ENCODE measurements at regions not wholly inside any gene's neighbourhood (a gene's known extent, or its start where the extent isn't known, plus 50 kb on each side); places are given as distances from the start of the nearest gene placed in this dataset.

DNA sequence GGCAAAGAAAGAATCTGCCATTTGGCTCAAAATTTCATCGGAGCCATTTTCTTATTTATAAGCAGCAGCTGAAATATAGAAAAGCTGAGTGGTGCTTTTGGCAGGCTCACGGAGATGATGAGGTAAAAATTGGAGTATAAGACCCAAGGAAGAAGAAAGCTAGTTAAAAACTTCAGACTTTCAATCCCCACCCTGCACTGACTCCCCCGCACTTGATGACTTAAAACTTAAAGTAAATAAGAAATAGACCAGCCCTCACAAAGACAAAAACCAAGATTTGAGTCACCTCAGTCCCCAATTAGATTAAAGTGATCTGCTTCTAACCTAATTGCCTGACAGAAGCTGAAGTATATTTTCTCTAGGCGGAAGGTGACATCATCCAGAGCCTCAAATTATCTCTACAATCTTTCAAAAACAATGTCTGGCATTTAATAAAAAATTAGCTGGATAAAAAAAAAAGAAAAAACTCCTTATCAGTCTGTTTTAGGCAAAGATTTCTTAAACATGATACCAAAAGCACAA lies 124.0 kb upstream of the PJA2 start:
- POLR2A ChIA-PET = no interaction called here
- H2AFZ ChIP-seq (ENCODE audit: insufficient read depth, low read depth, low read length, poor library complexity, severe bottlenecking) = no peak overlapping the region
- H3K9me3 ChIP-seq (ENCODE audit: control extremely low read depth in 1 of 3, control insufficient read depth in 2 of 3, insufficient read depth in 1 of 3, low read length in 2 of 3) = no peaks in the 10 kb centered on the region
- no peaks in the 10 kb centered on the region for H3K4me1 ChIP-seq (ENCODE audit: control insufficient read depth in 2 of 2, insufficient read depth in 2 of 2, low read length in 2 of 2)
- H3K4me3 Mint-ChIP-seq = no peak overlapping the region
- H3K27me3 ChIP-seq (replicated peaks in 1 of 4; ENCODE audit: control extremely low read depth in 1 of 4, control insufficient read depth in 3 of 4, insufficient read depth in 4 of 4, low read length in 3 of 4) = peaks cover 0 to 2% (median 0%) of the 10 kb centered on the region in 4 experiments
- H3K4me3 ChIP-seq (ENCODE audit: control extremely low read depth in 1 of 5, extremely low read depth in 1 of 5, insufficient read depth in 1 of 5, low read depth in 2 of 5, low read length in 4 of 5) = no peak overlapping the region
- ATAC-seq (ENCODE audit: low read depth) (no peak), DNase-seq (no peak)
- intact Hi-C loops (cut with micrococcal nuclease) = no loop called here
- H3K9me3 Mint-ChIP-seq (ENCODE audit: insufficient read depth) = no peaks in the 10 kb centered on the region
- H3K79me2 ChIP-seq (ENCODE audit: control insufficient read depth, insufficient read depth, low read length) = no peaks in the 10 kb centered on the region
- H3K27me3 Mint-ChIP-seq = peaks cover 12% of the 10 kb centered on the region
- no peaks in the 10 kb centered on the region for H3K4me1 Mint-ChIP-seq
- H3K27ac ChIP-seq (ENCODE audit: low read length in 2 of 2) = no peak overlapping the region
- H3K36me3 ChIP-seq (replicated peaks in 1 of 2; ENCODE audit: control extremely low read depth in 1 of 2, control insufficient read depth in 1 of 2, extremely low read depth in 1 of 2, insufficient read depth in 2 of 2, low read length in 1 of 2) = no peaks in the 10 kb centered on the region
- TF ChIP-seq EZH2 (IDR thresholded peaks at IDR 0.05; ENCODE audit: borderline replicate concordance, insufficient read depth, low read depth, low read length, poor library complexity, severe bottlenecking) = no peak
- TF ChIP-seq, protein P1, sequence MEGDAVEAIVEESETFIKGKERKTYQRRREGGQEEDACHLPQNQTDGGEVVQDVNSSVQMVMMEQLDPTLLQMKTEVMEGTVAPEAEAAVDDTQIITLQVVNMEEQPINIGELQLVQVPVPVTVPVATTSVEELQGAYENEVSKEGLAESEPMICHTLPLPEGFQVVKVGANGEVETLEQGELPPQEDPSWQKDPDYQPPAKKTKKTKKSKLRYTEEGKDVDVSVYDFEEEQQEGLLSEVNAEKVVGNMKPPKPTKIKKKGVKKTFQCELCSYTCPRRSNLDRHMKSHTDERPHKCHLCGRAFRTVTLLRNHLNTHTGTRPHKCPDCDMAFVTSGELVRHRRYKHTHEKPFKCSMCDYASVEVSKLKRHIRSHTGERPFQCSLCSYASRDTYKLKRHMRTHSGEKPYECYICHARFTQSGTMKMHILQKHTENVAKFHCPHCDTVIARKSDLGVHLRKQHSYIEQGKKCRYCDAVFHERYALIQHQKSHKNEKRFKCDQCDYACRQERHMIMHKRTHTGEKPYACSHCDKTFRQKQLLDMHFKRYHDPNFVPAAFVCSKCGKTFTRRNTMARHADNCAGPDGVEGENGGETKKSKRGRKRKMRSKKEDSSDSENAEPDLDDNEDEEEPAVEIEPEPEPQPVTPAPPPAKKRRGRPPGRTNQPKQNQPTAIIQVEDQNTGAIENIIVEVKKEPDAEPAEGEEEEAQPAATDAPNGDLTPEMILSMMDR (IDR thresholded peaks at IDR 0.05) = no peak
- CTCF ChIA-PET = no interaction called here
- H3K9ac ChIP-seq (ENCODE audit: low read length) = no peak overlapping the region
- H4K20me1 ChIP-seq (ENCODE audit: control insufficient read depth, insufficient read depth, low read length, poor library complexity, severe bottlenecking) = no peaks in the 10 kb centered on the region
- no peak overlapping the region for H3K27ac Mint-ChIP-seq
- H3K4me2 ChIP-seq (replicated peaks; ENCODE audit: low read depth, low read length, poor library complexity, severe bottlenecking) = no peak overlapping the region
- 80% methylated on average over 1 of the region's 4 CpGs for whole genome bisulfite sequencing (ENCODE audit: insufficient coverage)

DNA sequence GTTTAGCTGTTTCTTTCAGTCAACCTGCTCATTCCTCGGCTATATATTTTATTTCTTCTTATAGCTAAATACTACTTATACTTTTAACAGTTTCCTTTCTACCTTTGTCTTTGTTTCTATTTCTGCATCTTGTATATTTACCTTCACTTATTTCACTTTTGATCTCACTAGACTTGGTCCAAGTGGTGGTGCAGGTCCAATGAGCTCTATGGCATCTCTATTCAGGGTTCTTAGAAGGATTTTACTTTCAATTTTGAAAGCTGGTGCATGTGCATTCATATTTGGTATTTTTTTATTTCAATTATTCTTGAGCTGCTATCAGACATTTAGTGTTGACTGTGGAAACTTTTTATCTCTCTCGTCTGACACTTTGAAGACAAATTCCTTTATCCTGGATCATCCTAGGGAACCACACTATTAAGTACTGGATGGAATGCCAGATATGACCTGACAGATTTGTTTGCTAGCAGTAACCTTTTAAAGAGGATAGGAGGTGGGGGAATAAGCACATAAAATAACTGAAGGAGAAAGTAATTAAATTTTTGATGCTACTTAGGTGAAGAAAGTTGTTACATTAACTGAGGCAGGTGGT lies 123.1 kb upstream of the PJA2 start:
- no peaks in the 10 kb centered on the region for H3K4me1 Mint-ChIP-seq
- H3K4me3 Mint-ChIP-seq = no peak overlapping the region
- H3K9me3 ChIP-seq (ENCODE audit: control extremely low read depth in 1 of 3, control insufficient read depth in 2 of 3, insufficient read depth in 1 of 3, low read length in 2 of 3) = no peaks in the 10 kb centered on the region
- no peak overlapping the region for H3K27ac Mint-ChIP-seq
- ATAC-seq (ENCODE audit: low read depth) (no peak), DNase-seq (no peak)
- POLR2A ChIA-PET = no interaction called here
- H3K27me3 ChIP-seq (replicated peaks in 1 of 4; ENCODE audit: control extremely low read depth in 1 of 4, control insufficient read depth in 3 of 4, insufficient read depth in 4 of 4, low read length in 3 of 4) = peaks cover 0 to 2% (median 0%) of the 10 kb centered on the region in 4 experiments
- H3K4me1 ChIP-seq (ENCODE audit: control insufficient read depth in 2 of 2, insufficient read depth in 2 of 2, low read length in 2 of 2) = no peaks in the 10 kb centered on the region
- no peak overlapping the region for H3K27ac ChIP-seq (ENCODE audit: low read length in 2 of 2)
- peaks cover 12% of the 10 kb centered on the region for H3K27me3 Mint-ChIP-seq
- no peaks in the 10 kb centered on the region for H3K36me3 ChIP-seq (replicated peaks in 1 of 2; ENCODE audit: control extremely low read depth in 1 of 2, control insufficient read depth in 1 of 2, extremely low read depth in 1 of 2, insufficient read depth in 2 of 2, low read length in 1 of 2)
- H3K4me2 ChIP-seq (replicated peaks; ENCODE audit: low read depth, low read length, poor library complexity, severe bottlenecking) = no peak overlapping the region
- H4K20me1 ChIP-seq (ENCODE audit: control insufficient read depth, insufficient read depth, low read length, poor library complexity, severe bottlenecking) = no peaks in the 10 kb centered on the region
- intact Hi-C loops (cut with micrococcal nuclease) = no loop called here
- no peaks in the 10 kb centered on the region for H3K79me2 ChIP-seq (ENCODE audit: control insufficient read depth, insufficient read depth, low read length)
- no peak overlapping the region for H3K4me3 ChIP-seq (ENCODE audit: control extremely low read depth in 1 of 5, extremely low read depth in 1 of 5, insufficient read depth in 1 of 5, low read depth in 2 of 5, low read length in 4 of 5)
- H3K9ac ChIP-seq (ENCODE audit: low read length) = no peak overlapping the region
- TF ChIP-seq, protein P1 (IDR thresholded peaks at IDR 0.05) = no peak
- TF ChIP-seq EZH2 (IDR thresholded peaks at IDR 0.05; ENCODE audit: borderline replicate concordance, insufficient read depth, low read depth, low read length, poor library complexity, severe bottlenecking) = no peak
- H2AFZ ChIP-seq (ENCODE audit: insufficient read depth, low read depth, low read length, poor library complexity, severe bottlenecking) = no peak overlapping the region
- H3K9me3 Mint-ChIP-seq (ENCODE audit: insufficient read depth) = no peaks in the 10 kb centered on the region
- CTCF ChIA-PET = no interaction called here
- no CpG with 5 or more reads among the region's 2 CpGs for WGBS (ENCODE audit: insufficient coverage)

All from B cell (primary cell).